ENCODE measurements at regions not wholly inside any gene's neighbourhood (a gene's known extent, or its start where the extent isn't known, plus 50 kb on each side); places are given as distances from the start of the nearest gene placed in this dataset.

GRCh38 chr12:105765053-105766014 lies 373.4 kb downstream of the NUAK1 start:
- ATAC-seq: no peak
- no peaks in the 10 kb centered on the region for H3K4me1 Mint-ChIP-seq
- peaks cover 0 to 4% (median 0%) of the 10 kb centered on the region in 5 donors for H3K36me3 Mint-ChIP-seq
- H3K9me3 Mint-ChIP-seq: peaks cover 0 to 5% (median 2%) of the 10 kb centered on the region in 11 donors
- no peaks in the 10 kb centered on the region for H3K4me1 ChIP-seq (ENCODE audit: control insufficient read depth in 2 of 2, insufficient read depth in 2 of 2, low read length in 2 of 2)
- H3K36me3 ChIP-seq (ENCODE audit: control insufficient read depth in 2 of 3, insufficient read depth in 3 of 3, low read length in 3 of 3): no peaks in the 10 kb centered on the region
- no peak overlapping the region for H3K4me3 ChIP-seq (ENCODE audit: low read length)
- H3K27ac Mint-ChIP-seq: no peak overlapping the region
- H3K27me3 Mint-ChIP-seq: peaks cover 6 to 22% (median 10%) of the 10 kb centered on the region in 5 donors
- DNase-seq: no peak
- no peak overlapping the region for H3K4me3 Mint-ChIP-seq
- H3K9me3 ChIP-seq (ENCODE audit: control insufficient read depth in 2 of 3, low read length in 3 of 3): no peaks in the 10 kb centered on the region
- ChIA-PET CTCF (no interaction called here), POLR2A (no interaction called here)
- no peak overlapping the region for H3K27ac ChIP-seq (ENCODE audit: low read depth, low read length)
- intact Hi-C loops (cut with micrococcal nuclease): no loop called here
- no peaks in the 10 kb centered on the region for H3K27me3 ChIP-seq (ENCODE audit: control insufficient read depth in 2 of 2, insufficient read depth in 2 of 2, low read length in 2 of 2)

DNA sequence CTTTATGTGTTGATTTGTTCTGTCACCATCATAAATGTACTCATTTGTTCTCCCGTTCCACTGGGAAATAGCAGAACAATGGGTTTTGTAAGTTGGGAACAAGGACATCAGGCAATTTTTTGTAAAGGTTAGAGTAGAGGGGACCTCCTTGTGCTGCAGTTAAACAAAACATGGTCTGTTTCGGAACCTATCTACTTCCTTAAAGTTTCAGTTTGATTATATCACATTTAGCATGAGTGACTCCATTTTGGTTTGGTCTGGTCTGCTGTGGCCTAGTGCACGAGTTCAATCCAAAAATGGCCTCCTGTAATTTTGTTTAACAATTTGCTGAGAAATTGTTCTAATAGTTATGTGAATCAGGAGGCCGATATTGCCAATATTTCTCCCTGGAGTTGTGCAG lies 372.7 kb downstream of the NUAK1 start:
- POLR2A ChIA-PET: no interaction called here
- CTCF ChIA-PET: no interaction called here
- Mint-ChIP-seq H3K27me3 (peaks cover 6 to 27% (median 15%) of the 10 kb centered on the region in 5 donors), H3K27ac (no peak overlapping the region), H3K9me3 (peaks cover 0 to 5% (median 2%) of the 10 kb centered on the region in 11 donors), H3K4me3 (no peak overlapping the region), H3K4me1 (no peaks in the 10 kb centered on the region), H3K36me3 (peaks cover 0 to 4% (median 0%) of the 10 kb centered on the region in 5 donors)
- Histone ChIP-seq H3K4me1 (ENCODE audit: control insufficient read depth in 2 of 2, insufficient read depth in 2 of 2, low read length in 2 of 2) (no peaks in the 10 kb centered on the region), H3K9me3 (ENCODE audit: control insufficient read depth in 2 of 3, low read length in 3 of 3) (no peaks in the 10 kb centered on the region), H3K36me3 (ENCODE audit: control insufficient read depth in 2 of 3, insufficient read depth in 3 of 3, low read length in 3 of 3) (no peaks in the 10 kb centered on the region), H3K4me3 (ENCODE audit: low read length) (no peak overlapping the region), H3K27me3 (ENCODE audit: control insufficient read depth in 2 of 2, insufficient read depth in 2 of 2, low read length in 2 of 2) (no peaks in the 10 kb centered on the region), H3K27ac (ENCODE audit: low read depth, low read length) (no peak overlapping the region)
- intact Hi-C loops (cut with micrococcal nuclease): no loop called here
- DNase-seq (no peak), ATAC-seq (no peak)

DNA sequence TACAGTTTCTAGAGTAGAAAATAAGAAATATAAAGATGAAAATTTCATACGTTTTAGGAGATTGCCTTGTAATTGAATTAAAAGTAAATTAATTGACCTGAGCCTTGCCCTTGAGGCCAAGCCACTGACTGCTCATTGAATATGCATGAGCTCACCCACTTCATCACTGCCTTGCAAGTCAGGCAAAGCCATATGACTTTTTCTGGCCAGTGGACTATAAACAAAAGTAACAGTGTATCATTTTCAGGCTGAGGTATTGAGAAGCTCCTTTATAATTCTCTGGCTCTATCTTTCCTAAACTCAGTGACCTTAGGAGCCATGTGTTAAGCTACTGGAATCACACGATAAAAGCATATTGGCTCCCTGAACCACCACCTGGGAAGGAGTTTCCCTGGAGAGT lies 369.3 kb downstream of the NUAK1 start:
- ChIA-PET CTCF (no interaction called here), POLR2A (no interaction called here)
- Mint-ChIP-seq H3K36me3 (no peaks in the 10 kb centered on the region), H3K4me3 (no peak overlapping the region), H3K4me1 (no peaks in the 10 kb centered on the region), H3K9me3 (peaks cover 0 to 7% (median 0%) of the 10 kb centered on the region in 11 donors), H3K27ac (no peak overlapping the region), H3K27me3 (peaks cover 6 to 22% (median 15%) of the 10 kb centered on the region in 5 donors)
- intact Hi-C loops (cut with micrococcal nuclease): no loop called here
- Histone ChIP-seq H3K27ac (ENCODE audit: low read depth, low read length) (no peak overlapping the region), H3K4me1 (ENCODE audit: control insufficient read depth in 2 of 2, insufficient read depth in 2 of 2, low read length in 2 of 2) (no peaks in the 10 kb centered on the region), H3K36me3 (ENCODE audit: control insufficient read depth in 2 of 3, insufficient read depth in 3 of 3, low read length in 3 of 3) (no peaks in the 10 kb centered on the region), H3K27me3 (ENCODE audit: control insufficient read depth in 2 of 2, insufficient read depth in 2 of 2, low read length in 2 of 2) (no peaks in the 10 kb centered on the region), H3K9me3 (ENCODE audit: control insufficient read depth in 2 of 3, low read length in 3 of 3) (no peaks in the 10 kb centered on the region), H3K4me3 (ENCODE audit: low read length) (no peak overlapping the region)
- no peak for DNase-seq
- no peak for ATAC-seq

DNA sequence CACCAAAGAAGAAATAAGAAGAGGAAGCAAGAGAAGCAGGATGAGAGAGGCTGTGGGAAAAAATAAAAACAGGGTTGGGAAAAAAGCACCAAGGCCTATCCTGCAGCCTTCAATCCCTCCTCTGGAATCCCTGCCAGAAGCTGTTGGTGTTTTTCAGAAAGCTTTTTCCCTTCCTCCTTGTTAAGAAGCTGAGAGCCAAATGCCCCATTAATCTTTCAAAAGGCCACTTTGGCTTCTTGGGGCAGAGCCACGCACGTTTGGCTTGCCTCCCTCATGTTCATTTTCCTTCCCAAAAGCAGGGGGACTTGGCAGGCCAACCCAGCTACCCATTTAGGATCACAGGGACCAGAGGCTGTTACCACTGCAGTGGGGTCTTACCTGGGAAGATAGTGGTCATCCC lies 365.3 kb downstream of the NUAK1 start:
- no peak overlapping the region for H3K4me3 ChIP-seq (ENCODE audit: low read length)
- H3K4me1 Mint-ChIP-seq: no peaks in the 10 kb centered on the region
- peaks cover 0 to 17% (median 9%) of the 10 kb centered on the region in 5 donors for H3K27me3 Mint-ChIP-seq
- no peaks in the 10 kb centered on the region for H3K9me3 ChIP-seq (ENCODE audit: control insufficient read depth in 2 of 3, low read length in 3 of 3)
- POLR2A ChIA-PET: no interaction called here
- no peak overlapping the region for H3K4me3 Mint-ChIP-seq
- H3K27ac ChIP-seq (ENCODE audit: low read depth, low read length): no peak overlapping the region
- H3K9me3 Mint-ChIP-seq: peaks cover 0 to 19% (median 4%) of the 10 kb centered on the region in 11 donors
- H3K36me3 ChIP-seq (ENCODE audit: control insufficient read depth in 2 of 3, insufficient read depth in 3 of 3, low read length in 3 of 3): no peaks in the 10 kb centered on the region
- H3K4me1 ChIP-seq (ENCODE audit: control insufficient read depth in 2 of 2, insufficient read depth in 2 of 2, low read length in 2 of 2): no peaks in the 10 kb centered on the region
- intact Hi-C loops (cut with micrococcal nuclease): no loop called here
- H3K36me3 Mint-ChIP-seq: peaks cover 0 to 5% (median 0%) of the 10 kb centered on the region in 5 donors
- no peak overlapping the region for H3K27ac Mint-ChIP-seq
- ATAC-seq: no peak
- DNase-seq: no peak
- CTCF ChIA-PET: no interaction called here
- H3K27me3 ChIP-seq (ENCODE audit: control insufficient read depth in 2 of 2, insufficient read depth in 2 of 2, low read length in 2 of 2): no peaks in the 10 kb centered on the region

DNA sequence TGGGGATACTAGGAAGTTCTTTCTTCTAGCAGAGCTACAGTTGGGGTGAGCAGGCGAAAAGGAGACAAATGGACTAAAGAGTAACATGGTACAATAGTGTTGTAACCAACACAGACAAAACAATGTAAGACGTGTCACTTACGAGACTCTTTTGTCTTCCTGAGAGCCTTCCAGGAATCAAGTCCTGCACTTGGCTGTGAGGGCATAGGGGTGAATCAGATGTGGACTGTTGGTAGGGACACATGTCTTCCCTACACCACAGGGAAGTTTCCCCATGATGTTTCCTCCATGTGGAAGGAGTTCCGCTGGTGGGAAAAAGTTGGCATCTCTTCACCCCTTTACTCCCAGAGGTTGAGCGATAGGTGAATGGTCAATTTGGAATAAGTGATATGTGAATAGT lies 364.7 kb downstream of the NUAK1 start:
- Mint-ChIP-seq H3K4me3 (no peak overlapping the region), H3K27ac (no peak overlapping the region), H3K4me1 (no peaks in the 10 kb centered on the region), H3K27me3 (peaks cover 0 to 17% (median 9%) of the 10 kb centered on the region in 5 donors), H3K36me3 (peaks cover 0 to 5% (median 0%) of the 10 kb centered on the region in 5 donors), H3K9me3 (peaks cover 0 to 19% (median 4%) of the 10 kb centered on the region in 11 donors)
- no peak for DNase-seq
- no peaks in the 10 kb centered on the region for H3K27me3 ChIP-seq (ENCODE audit: control insufficient read depth in 2 of 2, insufficient read depth in 2 of 2, low read length in 2 of 2)
- H3K36me3 ChIP-seq (ENCODE audit: control insufficient read depth in 2 of 3, insufficient read depth in 3 of 3, low read length in 3 of 3): no peaks in the 10 kb centered on the region
- ATAC-seq: no peak
- POLR2A ChIA-PET: no interaction called here
- intact Hi-C loops (cut with micrococcal nuclease): no loop called here
- H3K9me3 ChIP-seq (ENCODE audit: control insufficient read depth in 2 of 3, low read length in 3 of 3): no peaks in the 10 kb centered on the region
- no peak overlapping the region for H3K27ac ChIP-seq (ENCODE audit: low read depth, low read length)
- H3K4me1 ChIP-seq (ENCODE audit: control insufficient read depth in 2 of 2, insufficient read depth in 2 of 2, low read length in 2 of 2): no peaks in the 10 kb centered on the region
- CTCF ChIA-PET: no interaction called here
- H3K4me3 ChIP-seq (ENCODE audit: low read length): no peak overlapping the region

DNA sequence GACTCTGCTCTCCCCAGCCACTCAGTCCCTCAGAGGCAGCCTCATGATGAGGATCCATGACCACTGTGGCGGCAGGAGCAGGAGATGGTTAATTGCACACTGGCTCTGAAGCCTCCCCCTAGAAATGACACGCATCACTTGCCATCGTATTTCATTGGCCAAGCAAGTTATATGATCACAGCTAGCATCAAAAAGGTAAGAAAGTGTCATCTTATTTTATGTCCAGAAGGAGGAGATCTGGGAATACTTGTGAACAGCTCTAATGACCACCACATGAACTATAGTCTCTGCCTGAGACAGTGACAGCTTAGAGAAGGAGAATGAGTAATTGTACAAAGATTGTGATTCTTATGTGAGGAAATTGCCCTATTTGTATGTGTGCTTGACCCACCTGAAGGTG lies 363.4 kb downstream of the NUAK1 start:
- intact Hi-C loops (cut with micrococcal nuclease): no loop called here
- Histone ChIP-seq H3K27ac (ENCODE audit: low read depth, low read length) (no peak overlapping the region), H3K27me3 (ENCODE audit: control insufficient read depth in 2 of 2, insufficient read depth in 2 of 2, low read length in 2 of 2) (no peaks in the 10 kb centered on the region), H3K4me1 (ENCODE audit: control insufficient read depth in 2 of 2, insufficient read depth in 2 of 2, low read length in 2 of 2) (no peaks in the 10 kb centered on the region), H3K4me3 (ENCODE audit: low read length) (no peak overlapping the region), H3K36me3 (ENCODE audit: control insufficient read depth in 2 of 3, insufficient read depth in 3 of 3, low read length in 3 of 3) (no peaks in the 10 kb centered on the region), H3K9me3 (ENCODE audit: control insufficient read depth in 2 of 3, low read length in 3 of 3) (no peaks in the 10 kb centered on the region)
- no peak overlapping the region for H3K27ac Mint-ChIP-seq
- peaks cover 0 to 5% (median 0%) of the 10 kb centered on the region in 5 donors for H3K36me3 Mint-ChIP-seq
- no peak for DNase-seq
- no peak for ATAC-seq
- no peaks in the 10 kb centered on the region for H3K4me1 Mint-ChIP-seq
- peaks cover 0 to 14% (median 8%) of the 10 kb centered on the region in 5 donors for H3K27me3 Mint-ChIP-seq
- H3K4me3 Mint-ChIP-seq: no peak overlapping the region
- peaks cover 0 to 19% (median 4%) of the 10 kb centered on the region in 11 donors for H3K9me3 Mint-ChIP-seq
- CTCF ChIA-PET: no interaction called here
- POLR2A ChIA-PET: no interaction called here

Data from naive thymus-derived CD4-positive, alpha-beta T cell (primary cell).